ENCODE measurements at regions not wholly inside any gene's neighbourhood (a gene's known extent, or its start where the extent isn't known, plus 50 kb on each side); places are given as distances from the start of the nearest gene placed in this dataset.
"Not testable (repeated sequence)": the region's sequence is repeated elsewhere in the genome, so short reads cannot be mapped to it uniquely, and the experiment has no call there.

DNA sequence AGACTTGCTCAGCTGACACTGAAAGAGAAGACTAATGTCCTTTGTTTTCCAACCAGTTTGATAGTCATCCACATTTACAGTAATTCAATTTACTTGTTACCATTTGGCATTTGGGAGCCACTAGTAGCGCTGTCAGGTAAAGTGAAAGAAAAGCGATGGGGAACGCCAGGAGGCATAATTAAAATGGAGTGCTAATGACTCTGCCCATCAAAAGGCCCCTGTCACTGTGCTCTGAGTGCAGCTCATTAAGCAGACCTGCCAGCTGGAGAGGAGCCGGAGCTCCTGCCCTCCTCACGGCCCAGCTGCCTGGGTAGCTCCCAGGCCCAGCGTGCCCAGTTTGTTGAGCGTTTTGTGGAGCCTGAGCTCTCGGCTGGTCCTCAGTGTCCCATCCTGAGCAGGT is 463.6 kb upstream of the CCDC196 start (continued):
- TF ChIP-seq, protein P1, sequence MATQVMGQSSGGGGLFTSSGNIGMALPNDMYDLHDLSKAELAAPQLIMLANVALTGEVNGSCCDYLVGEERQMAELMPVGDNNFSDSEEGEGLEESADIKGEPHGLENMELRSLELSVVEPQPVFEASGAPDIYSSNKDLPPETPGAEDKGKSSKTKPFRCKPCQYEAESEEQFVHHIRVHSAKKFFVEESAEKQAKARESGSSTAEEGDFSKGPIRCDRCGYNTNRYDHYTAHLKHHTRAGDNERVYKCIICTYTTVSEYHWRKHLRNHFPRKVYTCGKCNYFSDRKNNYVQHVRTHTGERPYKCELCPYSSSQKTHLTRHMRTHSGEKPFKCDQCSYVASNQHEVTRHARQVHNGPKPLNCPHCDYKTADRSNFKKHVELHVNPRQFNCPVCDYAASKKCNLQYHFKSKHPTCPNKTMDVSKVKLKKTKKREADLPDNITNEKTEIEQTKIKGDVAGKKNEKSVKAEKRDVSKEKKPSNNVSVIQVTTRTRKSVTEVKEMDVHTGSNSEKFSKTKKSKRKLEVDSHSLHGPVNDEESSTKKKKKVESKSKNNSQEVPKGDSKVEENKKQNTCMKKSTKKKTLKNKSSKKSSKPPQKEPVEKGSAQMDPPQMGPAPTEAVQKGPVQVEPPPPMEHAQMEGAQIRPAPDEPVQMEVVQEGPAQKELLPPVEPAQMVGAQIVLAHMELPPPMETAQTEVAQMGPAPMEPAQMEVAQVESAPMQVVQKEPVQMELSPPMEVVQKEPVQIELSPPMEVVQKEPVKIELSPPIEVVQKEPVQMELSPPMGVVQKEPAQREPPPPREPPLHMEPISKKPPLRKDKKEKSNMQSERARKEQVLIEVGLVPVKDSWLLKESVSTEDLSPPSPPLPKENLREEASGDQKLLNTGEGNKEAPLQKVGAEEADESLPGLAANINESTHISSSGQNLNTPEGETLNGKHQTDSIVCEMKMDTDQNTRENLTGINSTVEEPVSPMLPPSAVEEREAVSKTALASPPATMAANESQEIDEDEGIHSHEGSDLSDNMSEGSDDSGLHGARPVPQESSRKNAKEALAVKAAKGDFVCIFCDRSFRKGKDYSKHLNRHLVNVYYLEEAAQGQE (IDR thresholded peaks at IDR 0.05; ENCODE audit: low read depth, low read length), result no peak

- Histone ChIP-seq H3F3A (replicated peaks; ENCODE audit: insufficient read depth) (no peaks in the 10 kb centered on the region), H3K4me1 (ENCODE audit: control insufficient read depth in 1 of 2, insufficient read depth in 2 of 2, low read depth in 1 of 2, low read length in 1 of 2) (no peaks in the 10 kb centered on the region), H3K9me2 (no peaks in the 10 kb centered on the region), H3K4me3 (ENCODE audit: low read depth in 2 of 2, low read length in 1 of 2) (no peak overlapping the region), H3K27ac (ENCODE audit: low read depth in 2 of 2, low read length in 1 of 2) (no peak overlapping the region), H4K20me1 (ENCODE audit: insufficient read depth) (no peaks in the 10 kb centered on the region), H3K4me2 (no peak overlapping the region), H3K36me3 (replicated peaks in 1 of 2; ENCODE audit: control insufficient read depth in 1 of 2, insufficient read depth in 2 of 2, low read length in 1 of 2) (no peaks in the 10 kb centered on the region), H3K27me3 (ENCODE audit: insufficient read depth) (no peaks in the 10 kb centered on the region), H3K9me3 (no peaks in the 10 kb centered on the region), H3K79me2 (ENCODE audit: insufficient read depth) (no peaks in the 10 kb centered on the region), H2AFZ (ENCODE audit: low read depth) (no peak overlapping the region), H3K9ac (no peak overlapping the region)
- POLR2A ChIA-PET, result no interaction called here
- 30% methylated on average over 5 of the region's 5 CpGs for whole genome bisulfite sequencing (ENCODE audit: low lambda C conversion rate)
- CTCF ChIA-PET, result no interaction called here
- TF ChIP-seq EZH2phosphoT487 (IDR thresholded peaks at IDR 0.05; ENCODE audit: borderline replicate concordance, low read depth) (no peak), RAD21 (IDR thresholded peaks at IDR 0.05; ENCODE audit: low read length) (no peak), CHD2 (IDR thresholded peaks at IDR 0.05; ENCODE audit: low read length, partially characterized antibody) (no peak), FOXJ3 (CRISPR knock-in tag; IDR thresholded peaks at IDR 0.05) (no peak)
- TF ChIP-seq, protein P2, sequence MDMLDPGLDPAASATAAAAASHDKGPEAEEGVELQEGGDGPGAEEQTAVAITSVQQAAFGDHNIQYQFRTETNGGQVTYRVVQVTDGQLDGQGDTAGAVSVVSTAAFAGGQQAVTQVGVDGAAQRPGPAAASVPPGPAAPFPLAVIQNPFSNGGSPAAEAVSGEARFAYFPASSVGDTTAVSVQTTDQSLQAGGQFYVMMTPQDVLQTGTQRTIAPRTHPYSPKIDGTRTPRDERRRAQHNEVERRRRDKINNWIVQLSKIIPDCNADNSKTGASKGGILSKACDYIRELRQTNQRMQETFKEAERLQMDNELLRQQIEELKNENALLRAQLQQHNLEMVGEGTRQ (IDR thresholded peaks at IDR 0.05; ENCODE audit: borderline replicate concordance, low read depth, low read length), result no peak
- no peak for DNase-seq
Measured at GRCh38 chr14:66025779-66026178, 460.4 kb upstream of the CCDC196 start.

- DNase-seq; H3K4me3 ChIP-seq (ENCODE audit: low read depth in 2 of 2, low read length in 1 of 2); H3K27ac ChIP-seq (ENCODE audit: low read depth in 2 of 2, low read length in 1 of 2); H3K4me2 ChIP-seq; CTCF ChIA-PET; H3K27me3 ChIP-seq (ENCODE audit: insufficient read depth); H3K9ac ChIP-seq; POLR2A ChIA-PET; H3K9me2 ChIP-seq; H3K9me3 ChIP-seq; H3K79me2 ChIP-seq (ENCODE audit: insufficient read depth); H4K20me1 ChIP-seq (ENCODE audit: insufficient read depth); H3K4me1 ChIP-seq (ENCODE audit: control insufficient read depth in 1 of 2, insufficient read depth in 2 of 2, low read depth in 1 of 2, low read length in 1 of 2); H2AFZ ChIP-seq (ENCODE audit: low read depth); H3K36me3 ChIP-seq (replicated peaks in 1 of 2; ENCODE audit: control insufficient read depth in 1 of 2, insufficient read depth in 2 of 2, low read length in 1 of 2); H3F3A ChIP-seq (replicated peaks; ENCODE audit: insufficient read depth): not testable (repeated sequence)
- WGBS (ENCODE audit: low lambda C conversion rate), result 39% methylated on average over 10 of the region's 12 CpGs
Measured at GRCh38 chr14:66031981-66032380, 454.2 kb upstream of the CCDC196 start.

Data from SK-N-SH (cell line).